ENCODE measurements at regions not wholly inside any gene's neighbourhood (a gene's known extent, or its start where the extent isn't known, plus 50 kb on each side); places are given as distances from the start of the nearest gene placed in this dataset.

GRCh38 chr5:164345173-164345849 lies 839.9 kb downstream of the MAT2B start:
- DNase-seq: no peak

DNA sequence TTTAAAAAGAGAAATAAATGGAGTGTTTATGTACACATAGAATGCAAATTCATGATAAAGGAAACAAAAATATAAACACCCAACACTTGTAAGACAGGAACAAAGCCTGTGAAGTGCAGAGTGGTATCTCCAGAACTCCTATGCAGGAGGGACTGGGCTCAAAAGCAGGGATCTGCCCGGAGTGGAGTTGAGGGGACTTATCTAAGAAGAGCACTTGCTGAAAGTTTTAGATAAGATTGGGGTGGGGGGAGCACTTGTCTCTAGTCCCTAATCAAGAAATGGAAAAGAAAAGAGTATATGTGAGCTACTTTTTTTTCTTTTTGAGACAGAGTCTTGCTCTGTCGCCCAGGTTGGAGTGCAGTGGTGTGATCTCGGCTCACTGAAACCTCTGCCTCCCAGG lies 840.4 kb downstream of the MAT2B start:
- no peak for DNase-seq
- no peaks in the 10 kb centered on the region for H3K4me1 ChIP-seq
- H3K4me3 ChIP-seq: no peak overlapping the region
- no peaks in the 10 kb centered on the region for H3K9me3 ChIP-seq
- H3K27ac ChIP-seq: no peak overlapping the region
- intact Hi-C loops (cut with DNase I; ENCODE audit: low total_unique reads): no loop called here
- H3K36me3 ChIP-seq: no peaks in the 10 kb centered on the region
- TF ChIP-seq, protein P1, sequence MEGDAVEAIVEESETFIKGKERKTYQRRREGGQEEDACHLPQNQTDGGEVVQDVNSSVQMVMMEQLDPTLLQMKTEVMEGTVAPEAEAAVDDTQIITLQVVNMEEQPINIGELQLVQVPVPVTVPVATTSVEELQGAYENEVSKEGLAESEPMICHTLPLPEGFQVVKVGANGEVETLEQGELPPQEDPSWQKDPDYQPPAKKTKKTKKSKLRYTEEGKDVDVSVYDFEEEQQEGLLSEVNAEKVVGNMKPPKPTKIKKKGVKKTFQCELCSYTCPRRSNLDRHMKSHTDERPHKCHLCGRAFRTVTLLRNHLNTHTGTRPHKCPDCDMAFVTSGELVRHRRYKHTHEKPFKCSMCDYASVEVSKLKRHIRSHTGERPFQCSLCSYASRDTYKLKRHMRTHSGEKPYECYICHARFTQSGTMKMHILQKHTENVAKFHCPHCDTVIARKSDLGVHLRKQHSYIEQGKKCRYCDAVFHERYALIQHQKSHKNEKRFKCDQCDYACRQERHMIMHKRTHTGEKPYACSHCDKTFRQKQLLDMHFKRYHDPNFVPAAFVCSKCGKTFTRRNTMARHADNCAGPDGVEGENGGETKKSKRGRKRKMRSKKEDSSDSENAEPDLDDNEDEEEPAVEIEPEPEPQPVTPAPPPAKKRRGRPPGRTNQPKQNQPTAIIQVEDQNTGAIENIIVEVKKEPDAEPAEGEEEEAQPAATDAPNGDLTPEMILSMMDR (IDR thresholded peaks at IDR 0.05): no peak
- no peaks in the 10 kb centered on the region for H3K27me3 ChIP-seq

More at GRCh38 chr5:164345173-164345849, 839.9 kb downstream of the MAT2B start:
- no peak overlapping the region for H3K4me3 ChIP-seq
- H3K27ac ChIP-seq: no peak overlapping the region
- no peaks in the 10 kb centered on the region for H3K36me3 ChIP-seq
- no peaks in the 10 kb centered on the region for H3K9me3 ChIP-seq
- H3K27me3 ChIP-seq: no peaks in the 10 kb centered on the region
- no peaks in the 10 kb centered on the region for H3K4me1 ChIP-seq
- intact Hi-C loops (cut with DNase I; ENCODE audit: low total_unique reads): no loop called here
- TF ChIP-seq, protein P1 (IDR thresholded peaks at IDR 0.05): no peak

DNA sequence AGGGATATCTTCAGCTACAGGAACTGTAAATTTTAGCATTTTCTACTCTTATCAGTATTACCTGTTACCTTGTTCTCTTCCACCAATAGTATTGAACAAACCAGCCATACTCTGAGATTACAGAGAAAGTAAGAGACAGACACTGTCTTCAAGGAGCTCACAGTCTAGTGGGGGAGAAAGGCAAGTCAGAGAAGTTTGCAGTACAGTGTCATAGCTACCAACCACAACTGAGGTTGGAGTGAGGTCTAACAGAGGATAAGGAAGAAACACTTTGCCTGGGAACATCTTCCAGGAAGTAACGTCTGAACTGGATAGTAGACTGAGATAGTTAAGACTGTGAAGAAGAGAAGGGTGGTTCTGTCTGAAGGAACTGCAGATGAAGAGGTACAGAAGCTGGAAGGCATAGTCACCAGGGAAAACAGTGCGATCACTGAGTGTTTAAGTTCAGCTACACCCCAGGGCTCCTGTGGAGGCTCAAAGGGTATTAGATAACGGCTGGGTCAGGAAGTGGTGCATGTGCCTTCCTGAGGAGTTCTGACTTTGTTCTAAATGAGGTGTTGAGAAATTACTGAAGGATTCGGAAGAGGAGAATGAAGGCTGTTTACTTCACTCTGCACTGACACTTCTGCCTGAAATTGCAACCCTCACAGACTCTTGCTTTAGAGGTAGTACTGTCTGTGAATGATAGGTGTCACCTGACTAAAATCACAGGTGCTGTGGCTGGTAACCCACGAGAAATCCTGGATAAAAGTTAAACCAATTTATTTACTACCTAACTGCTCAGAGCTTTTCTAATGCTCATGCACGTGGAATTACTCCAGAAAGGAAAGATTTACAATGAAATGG lies 841.6 kb downstream of the MAT2B start:
- intact Hi-C loops (cut with DNase I; ENCODE audit: low total_unique reads): no loop called here
- no peaks in the 10 kb centered on the region for H3K9me3 ChIP-seq
- H3K27me3 ChIP-seq: no peaks in the 10 kb centered on the region
- H3K36me3 ChIP-seq: no peaks in the 10 kb centered on the region
- no peak overlapping the region for H3K4me3 ChIP-seq
- TF ChIP-seq, protein P1 (IDR thresholded peaks at IDR 0.05): no peak
- DNase-seq: no peak
- no peak overlapping the region for H3K27ac ChIP-seq
- no peaks in the 10 kb centered on the region for H3K4me1 ChIP-seq

DNA sequence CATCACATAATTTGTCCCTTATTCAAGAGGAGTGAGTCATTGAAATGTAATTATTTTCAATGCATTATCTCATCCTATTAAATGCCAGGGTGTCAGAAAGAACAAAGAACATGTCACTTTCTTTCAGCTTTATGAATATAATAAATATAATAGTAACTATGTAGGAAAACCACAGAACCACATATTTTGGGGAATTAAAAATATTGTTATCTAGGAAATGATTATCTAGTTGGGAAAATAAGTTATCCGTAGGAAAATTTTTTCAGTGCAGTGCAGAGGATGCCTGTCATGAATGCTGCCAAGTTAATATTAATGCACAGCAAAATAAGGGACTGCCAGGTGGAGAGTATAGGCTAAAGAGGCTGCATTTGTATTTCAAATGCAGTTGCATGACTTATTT lies 844.8 kb downstream of the MAT2B start:
- Histone ChIP-seq H3K4me3 (no peak overlapping the region), H3K36me3 (no peaks in the 10 kb centered on the region), H3K4me1 (no peaks in the 10 kb centered on the region), H3K27me3 (no peaks in the 10 kb centered on the region), H3K27ac (no peak overlapping the region), H3K9me3 (no peaks in the 10 kb centered on the region)
- TF ChIP-seq, protein P1 (IDR thresholded peaks at IDR 0.05): no peak
- no peak for DNase-seq
- intact Hi-C loops (cut with DNase I; ENCODE audit: low total_unique reads): no loop called here

DNA sequence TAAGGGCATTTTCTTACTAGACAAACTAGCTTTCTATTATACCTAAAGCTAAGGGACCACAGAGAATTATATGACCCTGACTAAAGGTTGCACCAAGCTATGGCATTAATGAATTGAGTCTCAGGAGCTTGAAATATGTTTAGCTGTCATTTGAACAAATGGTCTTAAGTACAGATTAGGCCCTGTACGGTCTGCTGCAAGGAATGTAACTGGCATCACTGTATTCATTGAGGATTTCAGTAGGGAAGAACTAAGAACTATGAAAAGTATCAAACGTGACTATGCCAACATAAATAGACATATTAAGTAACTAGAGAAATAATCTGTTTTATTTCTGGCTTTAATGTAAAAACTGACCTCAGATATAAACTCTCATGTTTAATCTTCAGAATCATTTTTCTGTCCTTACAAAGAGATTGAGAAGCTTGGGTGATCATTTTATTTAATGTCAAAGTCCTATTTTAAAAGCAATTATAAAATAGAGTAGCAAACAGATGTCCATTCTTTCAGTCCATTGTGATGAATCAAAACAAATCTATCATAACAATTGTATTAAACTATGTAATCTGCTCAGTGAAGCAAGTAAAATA lies 845.9 kb downstream of the MAT2B start:
- Histone ChIP-seq H3K27me3 (no peaks in the 10 kb centered on the region), H3K36me3 (no peaks in the 10 kb centered on the region), H3K4me3 (no peak overlapping the region), H3K27ac (no peak overlapping the region), H3K4me1 (no peaks in the 10 kb centered on the region), H3K9me3 (no peaks in the 10 kb centered on the region)
- DNase-seq: no peak
- intact Hi-C loops (cut with DNase I; ENCODE audit: low total_unique reads): no loop called here
- TF ChIP-seq, protein P1 (IDR thresholded peaks at IDR 0.05): no peak

Measured in tibial artery (tissue), 4 donors.